ENCODE measurements at regions not wholly inside any gene's neighbourhood (a gene's known extent, or its start where the extent isn't known, plus 50 kb on each side); places are given as distances from the start of the nearest gene placed in this dataset.

DNA sequence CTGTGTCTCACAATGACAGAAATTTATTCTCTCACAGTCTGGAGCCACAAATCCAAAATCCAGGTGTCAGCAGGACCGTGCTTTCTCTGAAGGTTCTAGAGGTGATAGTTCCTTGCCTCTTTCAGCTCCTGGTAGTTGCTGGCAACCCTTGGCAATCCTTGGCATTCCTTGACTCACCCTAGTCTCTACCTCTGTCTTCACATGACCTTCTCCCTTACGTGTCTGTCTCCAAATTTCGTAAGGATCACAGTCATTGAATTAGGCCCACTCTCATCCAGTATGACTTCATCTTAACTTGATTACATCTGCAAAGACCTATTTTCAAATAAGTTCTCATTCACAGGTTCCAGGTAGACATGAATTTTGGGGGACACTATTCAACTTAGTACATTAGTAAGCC, 143.1 kb downstream of the CEP57L1 start:
- TF ChIP-seq, protein P1, sequence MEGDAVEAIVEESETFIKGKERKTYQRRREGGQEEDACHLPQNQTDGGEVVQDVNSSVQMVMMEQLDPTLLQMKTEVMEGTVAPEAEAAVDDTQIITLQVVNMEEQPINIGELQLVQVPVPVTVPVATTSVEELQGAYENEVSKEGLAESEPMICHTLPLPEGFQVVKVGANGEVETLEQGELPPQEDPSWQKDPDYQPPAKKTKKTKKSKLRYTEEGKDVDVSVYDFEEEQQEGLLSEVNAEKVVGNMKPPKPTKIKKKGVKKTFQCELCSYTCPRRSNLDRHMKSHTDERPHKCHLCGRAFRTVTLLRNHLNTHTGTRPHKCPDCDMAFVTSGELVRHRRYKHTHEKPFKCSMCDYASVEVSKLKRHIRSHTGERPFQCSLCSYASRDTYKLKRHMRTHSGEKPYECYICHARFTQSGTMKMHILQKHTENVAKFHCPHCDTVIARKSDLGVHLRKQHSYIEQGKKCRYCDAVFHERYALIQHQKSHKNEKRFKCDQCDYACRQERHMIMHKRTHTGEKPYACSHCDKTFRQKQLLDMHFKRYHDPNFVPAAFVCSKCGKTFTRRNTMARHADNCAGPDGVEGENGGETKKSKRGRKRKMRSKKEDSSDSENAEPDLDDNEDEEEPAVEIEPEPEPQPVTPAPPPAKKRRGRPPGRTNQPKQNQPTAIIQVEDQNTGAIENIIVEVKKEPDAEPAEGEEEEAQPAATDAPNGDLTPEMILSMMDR (IDR thresholded peaks at IDR 0.05) = no peak
- TF ChIP-seq POLR2AphosphoS5 (IDR thresholded peaks at IDR 0.05) (no peak), POLR2A (IDR thresholded peaks at IDR 0.05) (no peak)
